Ureter (tissue), 1 donor: ENCODE measurements at regions not wholly inside any gene's neighbourhood (a gene's known extent, or its start where the extent isn't known, plus 50 kb on each side); places are given as distances from the start of the nearest gene placed in this dataset.

Experiments
- DNase-seq: peaks from one replicate; pipeline ENCODE4 v3.0.0-alpha.2; 2020; ENCODE audit warnings: low spot score
- donor health status: DM: yes; HTN: yes; CAD: no.

GRCh38 chr13:22091222-22091970 lies 420.5 kb downstream of the FGF9 start:
- DNase-seq = no peak

- no peak for DNase-seq
These were observed 421.1 kb downstream of the FGF9 start for GRCh38 chr13:22091971-22092300.

GRCh38 chr13:22092791-22093560 lies 422.1 kb downstream of the FGF9 start:
- no peak for DNase-seq

- no peak for DNase-seq
These were observed 424.9 kb downstream of the FGF9 start for GRCh38 chr13:22095794-22096193.

- DNase-seq = no peak
These were observed 428.7 kb downstream of the FGF9 start for GRCh38 chr13:22099585-22099984.

- no peak for DNase-seq
These were observed 431.4 kb downstream of the FGF9 start for GRCh38 chr13:22102271-22102670.

GRCh38 chr13:22103046-22104027 lies 432.5 kb downstream of the FGF9 start:
- DNase-seq = no peak

GRCh38 chr13:22106058-22106457 lies 435.2 kb downstream of the FGF9 start:
- DNase-seq = no peak

GRCh38 chr13:22107549-22107948 lies 436.7 kb downstream of the FGF9 start:
- no peak for DNase-seq

- no peak for DNase-seq
These were observed 437.5 kb downstream of the FGF9 start for GRCh38 chr13:22108283-22108942.

- DNase-seq = no peak
These were observed 438.1 kb downstream of the FGF9 start for GRCh38 chr13:22108979-22109378.

GRCh38 chr13:22110368-22110767 lies 439.5 kb downstream of the FGF9 start:
- no peak for DNase-seq

GRCh38 chr13:22111152-22111783 lies 440.4 kb downstream of the FGF9 start:
- DNase-seq = no peak

GRCh38 chr13:22111961-22112360 lies 441.1 kb downstream of the FGF9 start:
- no peak for DNase-seq

GRCh38 chr13:22112956-22113745 lies 442.3 kb downstream of the FGF9 start:
- DNase-seq = no peak

GRCh38 chr13:22114630-22115311 lies 443.9 kb downstream of the FGF9 start:
- DNase-seq = no peak

- no peak for DNase-seq
These were observed 447.3 kb downstream of the FGF9 start for GRCh38 chr13:22118158-22118557.

- DNase-seq = no peak
These were observed 449.8 kb downstream of the FGF9 start for GRCh38 chr13:22120646-22121045.

GRCh38 chr13:22121146-22121739 lies 450.4 kb downstream of the FGF9 start:
- DNase-seq = no peak
